BLaER1 treated with 17β-estradiol and CSF1 and Interleukin-3, amounts not matched to agents 10 nM and 100 nM (cell line): ENCODE measurements at regions not wholly inside any gene's neighbourhood (a gene's known extent, or its start where the extent isn't known, plus 50 kb on each side); places are given as distances from the start of the nearest gene placed in this dataset.
"Not testable (repeated sequence)": the region's sequence is repeated elsewhere in the genome, so short reads cannot be mapped to it uniquely, and the experiment has no call there.

Source experiments
- H3K27ac ChIP-seq, 11 experiments: shearing (Covaris generic); formaldehyde crosslinking; 2 replicates each; pipeline ENCODE4 v1.8.1; 2022
- H3K27me3 ChIP-seq, 11 experiments: shearing (Covaris generic); formaldehyde crosslinking; 2 replicates each; pipeline ENCODE4 v1.8.1; 2022
- H3K36me3 ChIP-seq, 11 experiments: shearing (Covaris generic); formaldehyde crosslinking; 2 replicates each; pipeline ENCODE4 v1.8.1; 2022
- H3K4me1 ChIP-seq, 10 experiments: shearing (Covaris generic); formaldehyde crosslinking; 2 replicates each; pipeline ENCODE4 v1.8.1; 2022
- H3K4me2 ChIP-seq, 11 experiments: shearing (Covaris generic); formaldehyde crosslinking; 2 replicates each; pipeline ENCODE4 v1.8.1; 2022
- H3K4me3 ChIP-seq, 10 experiments: shearing (Covaris generic); formaldehyde crosslinking; 2 replicates each; pipeline ENCODE4 v1.8.1; 2022
- H3K9ac ChIP-seq, 11 experiments: shearing (Covaris generic); formaldehyde crosslinking; 2 replicates each; pipeline ENCODE4 v1.8.1; 2022
- H3K9me3 ChIP-seq, 11 experiments: shearing (Covaris generic); formaldehyde crosslinking; replicated peaks in 1 of 11; 2 replicates each; pipeline ENCODE4 v1.8.1; 2022
- H4K20me1 ChIP-seq, 11 experiments: shearing (Covaris generic); formaldehyde crosslinking; 2 replicates each; pipeline ENCODE4 v1.8.1; 2022
- Cebpa-rat ChIP-seq, 11 experiments: shearing (Covaris generic); IDR thresholded peaks; 2 replicates each; pipeline ENCODE4 v1.8.1; 2022

GRCh38 chr12:28780960-28781359 lies 368.1 kb upstream of the FAR2 start:
- Histone ChIP-seq H4K20me1 (no peaks in the 10 kb centered on the region), H3K9me3 (no peaks in the 10 kb centered on the region), H3K27ac (no peak overlapping the region), H3K9ac (no peak overlapping the region), H3K36me3 (no peaks in the 10 kb centered on the region), H3K4me3 (no peak overlapping the region), H3K4me1 (peaks cover 0 to 10% (median 0%) of the 10 kb centered on the region in 10 experiments; a peak in 2 of 20 replicates), H3K4me2 (no peak overlapping the region), H3K27me3 (no peaks in the 10 kb centered on the region)
- TF ChIP-seq Cebpa-rat (IDR thresholded peaks at IDR 0.05) = no peak

- no peak for TF ChIP-seq Cebpa-rat (IDR thresholded peaks at IDR 0.05)
- H3K4me2 ChIP-seq = no peak overlapping the region
- H3K9ac ChIP-seq = no peak overlapping the region
- peaks cover 0 to 10% (median 0%) of the 10 kb centered on the region in 10 experiments; a peak in 2 of 20 replicates for H3K4me1 ChIP-seq
- no peak overlapping the region for H3K27ac ChIP-seq
- H3K9me3 ChIP-seq = no peaks in the 10 kb centered on the region
- no peaks in the 10 kb centered on the region for H3K27me3 ChIP-seq
- H3K36me3 ChIP-seq = no peaks in the 10 kb centered on the region
- H3K4me3 ChIP-seq = no peak overlapping the region
- H4K20me1 ChIP-seq = no peaks in the 10 kb centered on the region
These were observed 367.1 kb upstream of the FAR2 start for GRCh38 chr12:28781671-28782652.

GRCh38 chr12:28782812-28783211 lies 366.3 kb upstream of the FAR2 start:
- Histone ChIP-seq H3K27me3 (no peaks in the 10 kb centered on the region), H3K4me3 (no peak overlapping the region), H3K9me3 (no peaks in the 10 kb centered on the region), H3K36me3 (no peaks in the 10 kb centered on the region), H4K20me1 (no peaks in the 10 kb centered on the region), H3K4me2 (no peak overlapping the region), H3K4me1 (peaks cover 0 to 10% (median 0%) of the 10 kb centered on the region in 10 experiments; a peak in 2 of 20 replicates), H3K27ac (no peak overlapping the region), H3K9ac (no peak overlapping the region)
- TF ChIP-seq Cebpa-rat (IDR thresholded peaks at IDR 0.05) = no peak

GRCh38 chr12:28787151-28787550 lies 361.9 kb upstream of the FAR2 start:
- Histone ChIP-seq H3K27ac (no peak overlapping the region), H3K9ac (no peak overlapping the region), H3K27me3 (no peaks in the 10 kb centered on the region), H3K4me1 (no peaks in the 10 kb centered on the region), H3K36me3 (no peaks in the 10 kb centered on the region), H3K4me3 (no peak overlapping the region), H3K9me3 (no peaks in the 10 kb centered on the region), H3K4me2 (no peak overlapping the region), H4K20me1 (no peaks in the 10 kb centered on the region)
- no peak for TF ChIP-seq Cebpa-rat (IDR thresholded peaks at IDR 0.05)

- not testable (repeated sequence) for H3K9me3 ChIP-seq, H4K20me1 ChIP-seq, H3K9ac ChIP-seq, H3K27ac ChIP-seq, H3K4me1 ChIP-seq, H3K27me3 ChIP-seq, H3K36me3 ChIP-seq, H3K4me2 ChIP-seq, H3K4me3 ChIP-seq
These were observed 360.8 kb upstream of the FAR2 start for GRCh38 chr12:28788256-28788655.

GRCh38 chr12:28793581-28794151 lies 355.4 kb upstream of the FAR2 start:
- Histone ChIP-seq H3K36me3 (no peaks in the 10 kb centered on the region), H3K27me3 (no peaks in the 10 kb centered on the region), H3K4me1 (peaks cover 0 to 7% (median 0%) of the 10 kb centered on the region in 10 experiments; a peak in 2 of 20 replicates), H3K4me2 (no peak overlapping the region), H3K9me3 (no peaks in the 10 kb centered on the region), H3K9ac (no peak overlapping the region), H3K27ac (no peak overlapping the region), H4K20me1 (no peaks in the 10 kb centered on the region), H3K4me3 (no peak overlapping the region)
- no peak for TF ChIP-seq Cebpa-rat (IDR thresholded peaks at IDR 0.05)

- H3K4me2 ChIP-seq = no peak overlapping the region
- no peak for TF ChIP-seq Cebpa-rat (IDR thresholded peaks at IDR 0.05)
- H3K4me1 ChIP-seq = peaks cover 0 to 12% (median 0%) of the 10 kb centered on the region in 10 experiments; a peak in 7 of 20 replicates
- H3K36me3 ChIP-seq = no peaks in the 10 kb centered on the region
- H4K20me1 ChIP-seq = no peaks in the 10 kb centered on the region
- no peak overlapping the region for H3K9ac ChIP-seq
- no peaks in the 10 kb centered on the region for H3K27me3 ChIP-seq
- no peak overlapping the region for H3K27ac ChIP-seq
- no peak overlapping the region for H3K4me3 ChIP-seq
- H3K9me3 ChIP-seq = no peaks in the 10 kb centered on the region
These were observed 354.9 kb upstream of the FAR2 start for GRCh38 chr12:28794211-28794610.

GRCh38 chr12:28794786-28795185 lies 354.3 kb upstream of the FAR2 start:
- TF ChIP-seq Cebpa-rat (IDR thresholded peaks at IDR 0.05) = no peak
- no peak overlapping the region for H3K4me2 ChIP-seq

GRCh38 chr12:28795311-28795710 lies 353.8 kb upstream of the FAR2 start:
- H3K27me3 ChIP-seq = no peaks in the 10 kb centered on the region
- H4K20me1 ChIP-seq = no peaks in the 10 kb centered on the region
- no peaks in the 10 kb centered on the region for H3K9me3 ChIP-seq
- no peak overlapping the region for H3K27ac ChIP-seq
- no peak overlapping the region for H3K4me2 ChIP-seq
- H3K36me3 ChIP-seq = no peaks in the 10 kb centered on the region
- H3K4me3 ChIP-seq = no peak overlapping the region
- no peak overlapping the region for H3K9ac ChIP-seq
- peaks cover 0 to 23% (median 0%) of the 10 kb centered on the region in 10 experiments; a peak in 7 of 20 replicates for H3K4me1 ChIP-seq
- no peak for TF ChIP-seq Cebpa-rat (IDR thresholded peaks at IDR 0.05)

More at GRCh38 chr12:28794786-28795185, 354.3 kb upstream of the FAR2 start:
- H3K9me3 ChIP-seq = no peaks in the 10 kb centered on the region
- no peaks in the 10 kb centered on the region for H3K27me3 ChIP-seq
- H3K27ac ChIP-seq = no peak overlapping the region
- no peaks in the 10 kb centered on the region for H4K20me1 ChIP-seq
- H3K36me3 ChIP-seq = no peaks in the 10 kb centered on the region
- no peak overlapping the region for H3K4me3 ChIP-seq
- H3K9ac ChIP-seq = no peak overlapping the region
- H3K4me1 ChIP-seq = peaks cover 0 to 18% (median 0%) of the 10 kb centered on the region in 10 experiments; a peak in 7 of 20 replicates
